BLaER1 (cell line): ENCODE measurements at regions not wholly inside any gene's neighbourhood (a gene's known extent, or its start where the extent isn't known, plus 50 kb on each side); places are given as distances from the start of the nearest gene placed in this dataset.

ENCODE experiments used
- H3K27ac ChIP-seq: shearing (Covaris generic); formaldehyde crosslinking; 2 replicates; pipeline ENCODE4 v1.8.1; 2022
- H3K27me3 ChIP-seq: shearing (Covaris generic); formaldehyde crosslinking; 2 replicates; pipeline ENCODE4 v1.8.1; 2022
- H3K36me3 ChIP-seq: shearing (Covaris generic); formaldehyde crosslinking; 2 replicates; pipeline ENCODE4 v1.8.1; 2022
- H3K4me1 ChIP-seq: shearing (Covaris generic); formaldehyde crosslinking; 2 replicates; pipeline ENCODE4 v1.8.1; 2022
- H3K4me2 ChIP-seq: shearing (Covaris generic); formaldehyde crosslinking; 2 replicates; pipeline ENCODE4 v1.8.1; 2022
- H3K4me3 ChIP-seq: shearing (Covaris generic); formaldehyde crosslinking; 2 replicates; pipeline ENCODE4 v1.8.1; 2022
- H3K9ac ChIP-seq: shearing (Covaris generic); formaldehyde crosslinking; 2 replicates; pipeline ENCODE4 v1.8.1; 2022
- H3K9me3 ChIP-seq: shearing (Covaris generic); formaldehyde crosslinking; 2 replicates; pipeline ENCODE4 v1.8.1; 2022
- H4K20me1 ChIP-seq: shearing (Covaris generic); formaldehyde crosslinking; 2 replicates; pipeline ENCODE4 v1.8.1; 2022
- Cebpa-rat ChIP-seq: shearing (Covaris generic); IDR thresholded peaks from 2 replicates; pipeline ENCODE4 v1.8.1; 2022

DNA sequence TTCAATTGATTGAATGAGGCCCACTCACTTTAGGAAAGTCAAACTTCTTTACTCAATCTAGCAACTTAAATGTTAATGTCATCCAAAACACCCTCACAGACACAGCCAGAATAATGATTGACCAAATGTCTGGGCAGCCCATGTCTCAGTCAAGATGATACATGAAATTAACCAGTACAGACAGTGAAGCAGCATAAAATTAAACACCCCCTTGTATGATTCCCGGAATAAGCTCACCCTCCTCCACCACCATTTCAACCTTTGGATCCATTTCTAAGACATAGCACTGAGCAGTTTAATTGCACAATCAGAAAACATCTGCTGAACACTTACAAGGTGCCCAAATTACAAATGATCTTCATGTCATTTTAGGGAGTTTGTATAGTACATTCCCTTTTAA lies 570.7 kb upstream of the ID2 start:
- Histone ChIP-seq H3K27me3 (no peaks in the 10 kb centered on the region), H3K4me3 (no peak overlapping the region), H3K9ac (no peak overlapping the region), H3K4me2 (no peak overlapping the region), H3K36me3 (no peaks in the 10 kb centered on the region), H3K9me3 (no peaks in the 10 kb centered on the region), H4K20me1 (no peaks in the 10 kb centered on the region), H3K27ac (no peak overlapping the region), H3K4me1 (peaks cover 19% of the 10 kb centered on the region)
- no peak for TF ChIP-seq Cebpa-rat

DNA sequence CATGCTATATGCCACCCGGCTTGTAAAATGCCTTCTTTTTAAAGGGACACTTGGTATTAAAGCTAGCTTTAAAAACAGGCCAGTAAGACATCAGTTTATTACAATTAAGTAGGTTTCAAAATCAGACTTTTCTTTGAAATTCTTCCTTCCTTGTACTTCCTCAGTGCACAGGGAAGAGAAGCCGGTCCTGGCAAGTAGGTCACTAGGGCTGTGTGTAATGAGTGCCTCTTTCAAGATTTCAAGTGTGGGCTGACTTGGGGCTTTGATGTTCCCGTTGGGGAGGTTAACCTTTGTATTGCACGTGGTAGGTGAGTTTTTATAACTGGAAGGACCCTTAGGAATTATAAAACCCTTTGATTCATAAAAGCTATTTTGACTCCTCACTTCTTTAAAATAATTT lies 566.4 kb upstream of the ID2 start:
- H3K4me2 ChIP-seq = no peak overlapping the region
- no peak for TF ChIP-seq Cebpa-rat
- peaks cover 11% of the 10 kb centered on the region for H3K4me1 ChIP-seq
- no peak overlapping the region for H3K9ac ChIP-seq
- H3K4me3 ChIP-seq = no peak overlapping the region
- no peaks in the 10 kb centered on the region for H3K36me3 ChIP-seq
- no peaks in the 10 kb centered on the region for H3K9me3 ChIP-seq
- no peaks in the 10 kb centered on the region for H3K27me3 ChIP-seq
- no peaks in the 10 kb centered on the region for H4K20me1 ChIP-seq
- H3K27ac ChIP-seq = no peak overlapping the region

DNA sequence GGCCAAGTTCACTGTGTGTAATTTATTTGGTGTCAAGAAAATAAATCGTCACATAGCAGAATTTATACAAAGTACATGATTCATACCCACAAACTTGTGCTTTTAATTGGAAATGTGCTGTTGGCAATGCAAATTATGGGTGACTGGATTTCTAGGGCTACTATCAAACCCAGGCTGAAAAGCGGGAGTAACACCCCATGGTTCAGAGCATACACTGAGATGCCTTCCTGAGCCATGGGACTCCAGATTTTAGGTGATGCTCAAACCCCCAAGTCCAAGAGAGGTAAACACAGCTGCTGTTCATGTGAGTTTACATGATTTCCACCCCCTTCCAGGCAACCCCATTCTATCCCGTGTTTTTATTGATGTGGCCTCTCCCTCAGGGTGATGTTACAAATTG lies 565.9 kb upstream of the ID2 start:
- H3K36me3 ChIP-seq = no peaks in the 10 kb centered on the region
- no peak overlapping the region for H3K27ac ChIP-seq
- peaks cover 10% of the 10 kb centered on the region for H3K4me1 ChIP-seq
- no peak for TF ChIP-seq Cebpa-rat
- H3K9me3 ChIP-seq = no peaks in the 10 kb centered on the region
- no peaks in the 10 kb centered on the region for H4K20me1 ChIP-seq
- no peak overlapping the region for H3K4me3 ChIP-seq
- H3K4me2 ChIP-seq = no peak overlapping the region
- no peaks in the 10 kb centered on the region for H3K27me3 ChIP-seq
- no peak overlapping the region for H3K9ac ChIP-seq

DNA sequence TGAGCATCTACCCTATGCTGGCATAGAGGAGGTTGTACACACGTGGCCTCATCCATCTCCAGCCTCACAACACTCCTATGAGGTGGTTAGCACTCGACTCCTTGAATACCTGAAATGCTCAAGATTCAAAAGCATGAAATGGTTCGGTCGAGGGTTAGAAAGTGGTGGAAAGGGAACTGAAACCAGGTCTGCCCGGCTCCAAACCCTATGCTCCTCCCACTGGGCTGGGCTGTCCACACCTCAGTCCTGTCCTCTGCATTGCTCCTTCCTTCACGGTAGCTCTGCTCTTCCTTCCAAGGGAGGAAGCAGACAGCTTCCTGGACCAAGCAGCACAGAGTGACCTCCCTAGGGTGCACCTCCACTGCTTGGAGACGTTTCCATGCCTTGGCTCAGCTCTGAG lies 565.2 kb upstream of the ID2 start:
- H3K4me1 ChIP-seq = peaks cover 10% of the 10 kb centered on the region
- H3K27me3 ChIP-seq = no peaks in the 10 kb centered on the region
- no peaks in the 10 kb centered on the region for H3K36me3 ChIP-seq
- peak overlapping the region; percentile 22 for H3K4me2 ChIP-seq
- H4K20me1 ChIP-seq = no peaks in the 10 kb centered on the region
- H3K9ac ChIP-seq = no peak overlapping the region
- H3K9me3 ChIP-seq = no peaks in the 10 kb centered on the region
- H3K4me3 ChIP-seq = no peak overlapping the region
- H3K27ac ChIP-seq = no peak overlapping the region
- TF ChIP-seq Cebpa-rat = no peak

DNA sequence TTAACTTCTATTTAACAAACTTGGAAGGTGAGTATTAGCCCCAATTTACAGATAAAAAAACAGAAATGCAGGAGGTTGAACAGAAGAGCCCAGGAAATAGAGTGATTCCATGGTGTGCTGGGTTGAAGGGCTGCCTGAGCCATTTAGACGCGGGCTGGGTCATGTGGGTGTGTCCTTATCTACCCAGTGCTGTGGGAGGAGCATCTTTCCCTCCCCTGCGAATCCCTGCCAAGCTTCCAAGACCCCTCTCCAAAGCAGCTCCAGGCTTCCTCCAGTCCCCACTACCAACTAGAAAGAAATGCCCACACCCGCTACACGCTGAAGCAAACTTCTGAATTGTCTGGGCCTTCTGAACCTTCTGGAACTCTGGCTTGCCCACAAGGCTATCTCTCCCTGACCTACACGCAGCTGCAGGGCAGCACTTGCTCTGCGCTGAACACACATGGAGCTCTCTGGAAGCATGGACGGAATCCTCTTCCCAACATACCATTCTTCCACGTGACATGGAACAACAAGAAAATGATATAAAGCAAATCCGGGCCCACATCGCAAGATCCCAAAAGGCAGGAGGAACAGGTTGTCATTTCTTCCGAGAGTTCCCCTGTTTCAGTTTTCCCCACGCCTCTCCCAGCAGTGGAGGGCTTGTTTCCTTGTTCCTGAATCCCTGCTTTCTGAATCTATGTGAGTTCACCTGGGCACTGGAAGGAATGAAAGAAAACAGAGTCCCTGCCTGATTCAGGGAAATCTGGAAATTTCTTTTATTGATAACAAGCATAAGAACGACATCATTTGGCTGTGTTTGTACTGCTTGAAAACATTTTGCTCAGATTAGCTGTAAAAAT lies 562.7 kb upstream of the ID2 start:
- Histone ChIP-seq H3K27me3 (no peaks in the 10 kb centered on the region), H3K4me1 (peaks cover 10% of the 10 kb centered on the region), H3K36me3 (no peaks in the 10 kb centered on the region), H3K27ac (no peak overlapping the region), H3K9ac (no peak overlapping the region), H3K9me3 (no peaks in the 10 kb centered on the region), H3K4me3 (no peak overlapping the region), H3K4me2 (no peak overlapping the region), H4K20me1 (no peaks in the 10 kb centered on the region)
- TF ChIP-seq Cebpa-rat = no peak

DNA sequence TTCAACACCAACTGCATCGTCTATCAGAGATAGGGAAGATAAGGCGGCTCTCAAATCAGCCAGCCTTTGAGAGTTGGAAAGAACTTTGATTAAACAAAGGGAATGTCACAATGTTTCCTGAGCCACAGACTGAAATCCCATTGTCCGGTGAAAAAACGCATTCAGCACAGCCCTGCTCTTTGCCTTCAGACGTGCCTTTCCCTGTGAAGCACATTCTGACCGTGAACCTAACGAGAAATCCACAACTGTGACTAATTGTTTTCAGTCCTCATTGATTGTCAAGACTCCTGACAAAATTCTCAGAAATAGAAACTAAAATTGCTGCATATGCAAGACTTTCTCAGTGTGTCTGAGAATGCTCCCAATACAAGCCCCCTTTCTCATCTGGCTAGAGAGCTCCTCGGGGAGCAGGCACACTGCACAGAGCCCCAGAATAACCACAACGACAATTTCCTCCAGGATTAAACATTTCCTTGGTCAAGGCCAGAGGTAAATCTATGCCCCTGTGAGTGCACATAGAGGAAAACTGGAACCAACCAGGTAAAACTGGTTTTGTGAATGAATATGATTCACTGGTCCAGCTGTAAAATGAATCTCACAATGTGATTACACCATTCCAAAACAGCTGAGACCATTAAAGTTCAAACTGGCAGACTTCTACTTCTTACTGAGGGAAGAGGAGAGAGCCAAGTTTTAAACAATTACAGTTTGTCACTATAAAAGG lies 561.9 kb upstream of the ID2 start:
- Histone ChIP-seq H3K9me3 (no peaks in the 10 kb centered on the region), H3K27me3 (no peaks in the 10 kb centered on the region), H3K36me3 (no peaks in the 10 kb centered on the region), H3K27ac (no peak overlapping the region), H3K4me1 (peaks cover 10% of the 10 kb centered on the region), H3K4me2 (no peak overlapping the region), H3K9ac (no peak overlapping the region), H3K4me3 (no peak overlapping the region), H4K20me1 (no peaks in the 10 kb centered on the region)
- no peak for TF ChIP-seq Cebpa-rat

DNA sequence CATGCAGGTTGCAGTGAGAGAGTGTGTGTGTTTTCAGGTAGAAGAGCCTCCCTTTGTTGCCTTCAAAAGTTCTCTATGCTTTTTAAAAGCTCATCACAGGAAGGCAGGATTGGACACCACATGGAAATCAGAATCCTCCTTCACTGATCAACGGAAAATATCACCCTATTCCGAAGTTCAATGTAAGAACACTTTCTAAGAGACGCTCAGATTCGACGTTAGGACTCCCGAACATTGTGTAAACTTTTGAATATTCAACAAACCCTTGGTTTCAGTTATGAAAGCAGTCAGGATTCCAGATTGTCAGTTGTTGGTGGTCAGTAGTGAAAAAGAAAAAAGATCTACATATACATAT lies 561.4 kb upstream of the ID2 start:
- Histone ChIP-seq H3K27me3 (no peaks in the 10 kb centered on the region), H3K4me2 (no peak overlapping the region), H3K4me3 (no peak overlapping the region), H4K20me1 (no peaks in the 10 kb centered on the region), H3K9ac (no peak overlapping the region), H3K4me1 (peaks cover 10% of the 10 kb centered on the region), H3K36me3 (no peaks in the 10 kb centered on the region), H3K27ac (no peak overlapping the region), H3K9me3 (no peaks in the 10 kb centered on the region)
- no peak for TF ChIP-seq Cebpa-rat

DNA sequence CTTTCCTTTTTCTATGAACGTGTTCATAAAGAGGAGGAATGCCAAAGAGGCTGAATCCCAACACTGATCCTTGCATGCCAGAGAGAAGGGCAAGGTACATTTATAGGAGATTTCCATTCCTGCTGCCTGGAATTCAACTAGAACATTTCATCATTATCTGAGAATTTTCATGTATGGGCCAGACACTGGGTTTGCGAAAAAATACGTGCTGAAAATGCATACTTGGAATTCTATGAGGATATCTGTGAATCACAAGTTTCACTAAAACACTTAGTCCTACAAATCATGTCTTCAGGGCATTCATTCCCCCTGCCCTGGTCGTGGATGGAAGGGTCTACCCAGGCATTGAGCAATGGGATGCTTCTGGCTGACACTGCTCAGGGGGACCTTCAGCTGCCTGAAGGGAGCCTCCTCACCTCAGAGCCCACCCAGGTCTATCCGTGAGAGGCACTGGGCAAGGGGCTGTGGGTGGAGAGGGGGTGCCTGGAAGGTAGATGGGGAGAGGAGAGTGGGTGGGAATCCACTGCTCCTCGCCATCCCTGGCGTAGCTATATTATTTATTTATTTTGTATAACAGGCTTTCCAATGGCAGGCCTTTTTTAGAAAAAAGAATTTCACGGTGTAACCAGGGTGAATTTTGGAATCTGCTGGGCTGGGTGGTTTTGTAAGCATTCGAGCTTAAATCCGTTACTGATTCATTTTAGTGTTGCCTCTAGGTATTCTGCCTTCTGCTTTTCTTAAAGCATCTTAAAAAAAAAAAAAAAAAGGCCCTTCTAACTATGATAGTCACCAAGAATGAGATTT lies 560.6 kb upstream of the ID2 start:
- Histone ChIP-seq H3K27me3 (no peaks in the 10 kb centered on the region), H4K20me1 (no peaks in the 10 kb centered on the region), H3K9ac (no peak overlapping the region), H3K27ac (no peak overlapping the region), H3K36me3 (no peaks in the 10 kb centered on the region), H3K4me3 (no peak overlapping the region), H3K4me2 (no peak overlapping the region), H3K4me1 (peaks cover 8% of the 10 kb centered on the region), H3K9me3 (no peaks in the 10 kb centered on the region)
- no peak for TF ChIP-seq Cebpa-rat

DNA sequence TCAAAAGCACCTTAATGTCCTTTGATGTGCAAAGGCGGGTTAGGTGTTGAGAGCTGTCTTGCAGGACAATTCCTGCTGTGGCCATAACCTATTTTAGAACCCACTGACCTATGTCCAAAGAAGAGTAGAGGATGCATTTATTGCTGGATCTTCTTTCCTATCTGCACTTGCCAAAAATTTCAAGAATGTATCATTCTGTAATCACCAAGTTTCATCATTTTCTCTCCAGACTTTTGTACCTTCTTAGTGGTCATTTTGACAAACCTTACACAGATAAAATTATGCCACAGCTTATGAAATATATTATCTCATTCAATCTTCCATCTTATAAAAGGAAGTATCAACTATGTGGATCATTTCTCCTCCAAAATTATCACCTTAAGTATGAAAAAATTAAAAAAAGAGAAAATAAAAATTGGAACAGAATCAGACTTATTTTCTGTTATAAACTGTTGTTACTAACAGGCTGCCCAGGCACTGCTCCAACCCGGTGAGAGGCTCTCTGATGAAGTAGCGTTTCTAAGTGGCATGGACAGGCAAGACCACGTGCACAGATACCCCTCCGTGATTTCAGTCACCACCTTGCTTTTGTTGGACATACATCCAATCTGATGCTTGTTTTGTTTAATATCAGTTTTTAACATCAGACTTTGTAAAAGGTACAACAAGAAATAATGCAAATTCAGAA lies 559.9 kb upstream of the ID2 start:
- H3K36me3 ChIP-seq = no peaks in the 10 kb centered on the region
- no peak overlapping the region for H3K4me3 ChIP-seq
- H4K20me1 ChIP-seq = no peaks in the 10 kb centered on the region
- no peak overlapping the region for H3K4me2 ChIP-seq
- no peak overlapping the region for H3K27ac ChIP-seq
- H3K9me3 ChIP-seq = no peaks in the 10 kb centered on the region
- no peaks in the 10 kb centered on the region for H3K27me3 ChIP-seq
- peaks cover under 1% of the 10 kb centered on the region for H3K4me1 ChIP-seq
- no peak overlapping the region for H3K9ac ChIP-seq
- no peak for TF ChIP-seq Cebpa-rat
